NCI-H2171 (cell line): ENCODE measurements at regions not wholly inside any gene's neighbourhood (a gene's known extent, or its start where the extent isn't known, plus 50 kb on each side); places are given as distances from the start of the nearest gene placed in this dataset.

Experiments
- DNase-seq: peaks from one replicate; lab custom pipeline; 2025; lab: John Stamatoyannopoulos, UW

DNA sequence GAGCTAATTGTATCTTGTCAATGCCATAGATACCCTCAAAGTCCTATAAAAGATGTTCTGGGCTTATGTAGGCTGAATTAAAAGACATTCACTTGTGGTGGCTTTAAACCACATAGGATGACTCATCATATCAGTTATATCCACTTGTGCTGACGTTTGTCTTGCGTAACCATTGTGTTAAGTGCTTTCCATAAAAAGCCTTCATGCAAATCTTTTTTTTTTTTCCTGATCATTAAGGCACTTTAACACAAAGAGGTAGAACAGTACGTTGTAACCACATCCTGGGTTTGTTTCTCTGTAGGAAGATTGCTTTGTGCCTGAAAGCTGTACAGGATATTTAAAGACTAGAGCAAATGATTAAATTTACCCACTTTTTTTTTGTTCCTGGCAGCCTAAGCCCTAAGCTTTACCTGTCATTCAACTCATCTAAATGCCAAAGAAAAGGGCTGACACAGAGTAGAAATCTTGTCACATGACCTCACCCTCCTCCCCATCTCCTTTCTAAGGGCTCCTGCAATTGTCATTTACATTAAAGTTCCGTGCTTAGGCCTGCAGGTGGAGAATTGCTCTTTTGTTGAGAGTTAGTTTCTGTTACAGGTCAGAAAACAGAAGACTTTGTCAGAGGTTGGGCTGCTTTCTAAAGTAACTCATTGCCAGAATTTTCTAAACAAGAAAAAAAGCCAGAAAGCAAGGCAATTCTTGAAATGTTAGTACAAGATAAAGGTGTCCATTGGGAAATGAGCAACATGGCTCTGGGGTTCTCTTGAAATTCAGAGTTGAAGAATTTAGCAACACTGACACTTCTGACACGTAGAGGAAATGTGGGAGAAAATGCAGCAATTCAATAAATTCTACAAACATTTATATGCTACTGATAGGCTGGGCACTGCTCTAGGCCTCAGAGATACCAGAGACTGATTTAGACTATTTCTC is 555.6 kb downstream of the PPARGC1A start:
- no peak for DNase-seq

- DNase-seq: no peak
Measured at GRCh38 chr4:23333556-23333945, 556.3 kb downstream of the PPARGC1A start.

- DNase-seq: no peak
Measured at GRCh38 chr4:23332313-23332712, 557.5 kb downstream of the PPARGC1A start.

GRCh38 chr4:23327120-23327519 is 562.7 kb downstream of the PPARGC1A start:
- DNase-seq: no peak

GRCh38 chr4:23324021-23324690 is 565.7 kb downstream of the PPARGC1A start:
- no peak for DNase-seq

GRCh38 chr4:23323436-23323835 is 566.4 kb downstream of the PPARGC1A start:
- no peak for DNase-seq

DNA sequence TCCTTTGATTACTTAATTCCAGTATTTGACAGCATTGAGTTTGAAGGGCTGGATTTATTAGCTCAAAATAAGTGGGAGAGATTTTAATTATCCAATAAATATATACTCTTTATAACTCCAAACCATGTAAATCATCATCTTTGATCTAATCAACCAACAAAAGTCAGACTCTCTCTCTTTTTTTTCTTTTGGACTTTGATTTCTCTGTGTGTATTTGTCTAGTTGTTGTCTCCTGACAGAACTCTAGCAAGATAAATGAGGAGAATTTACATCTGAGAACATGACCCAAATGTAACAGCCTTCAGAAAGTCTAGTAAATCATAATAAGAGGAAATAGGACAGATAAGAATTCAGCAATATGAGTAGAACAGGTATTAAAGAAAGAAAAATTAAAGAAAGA is 567.1 kb downstream of the PPARGC1A start:
- DNase-seq: no peak

GRCh38 chr4:23320931-23321587 is 568.8 kb downstream of the PPARGC1A start:
- no peak for DNase-seq

- no peak for DNase-seq
Measured at GRCh38 chr4:23312686-23313085, 577.2 kb downstream of the PPARGC1A start.

GRCh38 chr4:23311983-23312382 is 577.9 kb downstream of the PPARGC1A start:
- no peak for DNase-seq

DNA sequence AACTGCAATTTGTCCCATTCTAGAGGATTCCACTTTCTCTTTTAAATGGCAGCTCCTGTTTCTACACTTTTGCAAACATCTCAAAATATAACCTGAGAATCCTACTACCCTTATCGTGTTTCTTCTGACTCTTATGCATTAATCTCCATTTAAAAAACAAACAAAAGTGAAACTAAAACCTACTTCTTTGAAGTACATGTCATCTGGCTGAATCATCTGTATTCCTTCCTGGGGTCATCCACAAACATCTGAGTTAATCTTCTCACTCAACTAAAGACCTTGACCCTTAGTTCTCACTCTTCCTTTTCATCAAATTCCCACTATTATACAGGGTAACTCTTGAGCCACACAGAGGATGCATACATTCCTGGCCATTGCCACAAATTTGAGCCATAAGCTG is 584.8 kb downstream of the PPARGC1A start:
- DNase-seq: no peak

- no peak for DNase-seq
Measured at GRCh38 chr4:23298371-23298770, 591.5 kb downstream of the PPARGC1A start.

DNA sequence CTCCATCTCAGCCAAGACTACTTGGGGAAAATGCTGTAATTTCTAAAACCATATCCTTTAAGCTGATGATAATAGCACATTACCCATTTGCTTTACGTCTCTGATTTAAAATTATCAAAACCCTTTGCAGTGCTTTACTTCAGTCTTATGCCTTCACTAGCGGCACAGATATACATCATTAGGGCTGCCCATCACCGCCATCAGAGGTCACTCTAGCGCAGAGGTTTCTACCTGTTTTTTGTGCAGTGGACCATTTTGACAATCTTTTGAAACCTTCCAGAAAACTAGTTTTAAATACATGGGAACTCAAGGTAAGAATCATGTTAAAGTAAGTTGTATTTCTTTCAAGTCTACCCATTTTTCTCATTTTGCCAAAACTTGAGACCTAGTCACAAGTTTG is 592.5 kb downstream of the PPARGC1A start:
- DNase-seq: no peak

- DNase-seq: no peak
Measured at GRCh38 chr4:23291139-23291538, 598.4 kb downstream of the GBA3 start.

DNA sequence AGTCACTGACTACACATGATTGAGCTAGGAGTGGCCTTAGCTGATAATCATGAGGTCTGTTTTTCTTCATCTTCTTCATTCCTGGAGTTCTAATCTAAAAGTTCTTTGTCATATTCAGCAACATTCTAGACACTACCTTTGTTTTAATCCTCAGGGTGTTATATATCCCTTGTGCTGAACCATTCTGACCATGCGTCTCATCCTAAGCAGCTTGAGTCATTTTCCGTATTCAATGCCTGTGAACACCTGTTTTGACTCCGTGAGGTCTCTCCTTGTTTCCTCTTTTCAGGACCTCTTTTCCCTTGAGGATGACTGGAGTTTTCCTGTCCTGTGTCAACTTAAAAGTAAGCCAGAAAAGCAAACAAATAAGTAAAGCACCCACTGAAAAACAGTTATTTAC is 597.9 kb downstream of the GBA3 start:
- no peak for DNase-seq

- DNase-seq: no peak
Measured at GRCh38 chr4:23279377-23279986, 586.7 kb downstream of the GBA3 start.

- no peak for DNase-seq
Measured at GRCh38 chr4:23278845-23279244, 586.1 kb downstream of the GBA3 start.

GRCh38 chr4:23276076-23276475 is 583.3 kb downstream of the GBA3 start:
- no peak for DNase-seq

DNA sequence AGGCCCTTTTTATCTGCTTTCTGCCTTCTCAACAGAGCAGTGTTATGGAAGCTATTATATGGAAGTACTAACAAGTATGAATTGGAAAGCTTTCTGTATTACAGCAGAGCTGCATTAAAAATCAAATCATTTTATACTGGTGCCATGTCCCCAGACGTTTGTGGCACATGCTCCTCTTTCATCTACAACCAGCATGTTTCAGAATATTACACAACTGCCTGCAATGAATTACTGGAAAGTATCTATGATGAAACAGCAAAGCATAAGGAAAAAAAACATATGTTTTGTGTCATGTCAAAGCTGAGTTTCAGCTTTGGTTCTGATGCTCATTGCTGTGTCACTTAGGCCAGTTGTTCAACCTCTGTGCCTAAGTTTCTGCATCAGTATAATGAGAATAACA is 576.8 kb downstream of the GBA3 start:
- no peak for DNase-seq

- DNase-seq: no peak
Measured at GRCh38 chr4:23268072-23268771, 575.5 kb downstream of the GBA3 start.

DNA sequence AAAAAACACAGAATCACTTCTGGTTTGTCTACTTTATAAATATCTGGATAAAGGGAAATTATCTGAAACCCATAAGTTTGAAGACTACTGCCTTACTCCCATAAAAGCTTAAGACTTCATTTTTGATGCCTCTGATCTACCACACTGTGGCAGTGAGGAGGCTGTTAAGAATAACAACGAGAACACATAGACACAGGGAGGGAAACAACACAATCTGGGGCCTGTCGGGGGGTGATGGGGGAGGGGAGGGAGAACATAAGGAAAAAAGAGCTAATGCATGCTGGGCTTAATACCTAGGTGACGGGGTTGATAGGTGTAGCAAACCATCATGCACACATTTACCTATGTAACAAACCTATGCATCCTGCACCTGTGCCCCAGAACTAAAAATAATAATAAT is 573.7 kb downstream of the GBA3 start:
- DNase-seq: no peak

- no peak for DNase-seq
Measured at GRCh38 chr4:23260511-23260910, 567.8 kb downstream of the GBA3 start.
